ENCODE measurements at regions not wholly inside any gene's neighbourhood (a gene's known extent, or its start where the extent isn't known, plus 50 kb on each side); places are given as distances from the start of the nearest gene placed in this dataset.

DNA sequence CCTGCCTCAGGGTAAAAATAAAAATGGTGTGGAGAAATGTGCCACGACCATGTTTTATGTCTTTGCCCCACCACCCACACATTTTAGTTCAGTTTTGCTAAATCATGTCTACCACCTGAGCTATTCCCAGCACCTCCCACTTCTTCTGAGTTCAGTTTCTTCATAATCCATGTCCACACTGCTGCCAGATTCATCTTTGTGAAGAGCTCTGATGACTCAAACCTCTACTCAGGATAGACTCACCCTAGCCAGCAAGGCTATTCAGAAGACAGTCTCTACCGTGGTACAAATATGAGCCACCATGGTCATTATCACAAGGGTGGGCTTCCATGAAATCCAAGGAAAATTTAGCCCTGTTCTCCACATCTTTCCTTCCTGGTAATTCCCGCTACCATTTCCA lies 231.1 kb upstream of the PRKCQ start (continued):
- TF ChIP-seq TCF7L2 (IDR thresholded peaks at IDR 0.05; ENCODE audit: borderline replicate concordance, extremely low read depth, insufficient read depth, insufficient read length) (no peak), ELF1 (IDR thresholded peaks at IDR 0.05; ENCODE audit: borderline replicate concordance, low read depth) (no peak), RAD21 (IDR thresholded peaks at IDR 0.05; ENCODE audit: low read depth) (no peak), SIN3A (IDR thresholded peaks at IDR 0.05; ENCODE audit: low read depth) (no peak), POLR2AphosphoS5 (IDR thresholded peaks at IDR 0.05; ENCODE audit: low read depth, low read length) (no peak), MAX (IDR thresholded peaks at IDR 0.05) (no peak)

DNA sequence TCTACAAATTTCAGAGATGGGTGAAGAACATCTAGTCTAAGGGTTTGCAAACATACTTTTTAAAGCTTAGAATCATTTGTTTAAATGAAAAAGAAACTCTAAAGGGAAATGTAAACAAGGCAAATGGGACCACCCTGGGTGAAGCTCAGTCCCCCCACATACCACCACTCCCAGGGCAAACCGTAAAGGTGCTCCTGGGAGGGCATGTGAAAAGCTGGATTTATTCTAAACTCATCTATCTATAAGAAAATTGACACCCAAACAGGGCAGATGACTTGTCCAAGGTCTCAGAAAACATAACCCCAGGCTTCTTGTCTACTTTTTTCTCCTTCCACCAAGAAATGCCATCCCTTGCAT lies 223.3 kb upstream of the PRKCQ start:
- Histone ChIP-seq H3K9me3 (ENCODE audit: control insufficient read depth in 1 of 2, insufficient read depth in 1 of 2, low read depth in 1 of 2, low read length in 2 of 2) (no peaks in the 10 kb centered on the region), H4K20me1 (ENCODE audit: insufficient read depth) (no peaks in the 10 kb centered on the region), H3K79me2 (ENCODE audit: insufficient read depth, low read length) (no peaks in the 10 kb centered on the region), H2AFZ (ENCODE audit: low read depth, low read length, poor library complexity, severe bottlenecking) (no peak overlapping the region), H3K4me1 (ENCODE audit: control insufficient read depth in 1 of 2, insufficient read depth in 2 of 2, low read length in 2 of 2) (no peaks in the 10 kb centered on the region), H3K9me2 (ENCODE audit: insufficient read depth) (no peaks in the 10 kb centered on the region), H3K4me3 (replicated peaks in 1 of 2; ENCODE audit: low read depth in 1 of 2, low read length in 2 of 2) (no peak overlapping the region), H3K9ac (ENCODE audit: low read length) (no peak overlapping the region), H3K27me3 (ENCODE audit: insufficient read depth, low read length) (peaks cover 7% of the 10 kb centered on the region; the same call in 1 of the 2 replicates), H3K36me3 (ENCODE audit: control insufficient read depth in 1 of 2, insufficient read depth in 2 of 2, low read length in 2 of 2) (no peaks in the 10 kb centered on the region), H3K4me2 (ENCODE audit: low read length) (no peak overlapping the region), H3K27ac (ENCODE audit: low read depth, low read length) (no peak overlapping the region)
- ChIA-PET CTCF (no interaction called here), POLR2A (no interaction called here), RAD21 (ENCODE audit: low non-redundant PET in 1 of 2, low total read pairs in 2 of 2, uncharacterized antibody in 2 of 2, unreplicated experiment in 2 of 2) (no interaction called here)
- ATAC-seq (no peak), DNase-seq (ENCODE audit: low read depth, low spot score) (no peak)
- BruUV-seq (replicated peaks) = no TSS peak
- intact Hi-C loops (cut with micrococcal nuclease) = no loop called here
- no peak for TF ChIP-seq CTCF (IDR thresholded peaks at IDR 0.05 in 2 of 3, conservative IDR thresholded peaks at IDR 0.05 in 1 of 3; ENCODE audit: borderline replicate concordance in 1 of 3, insufficient read depth in 1 of 3, low read depth in 2 of 3, low read length in 2 of 3)
- TF ChIP-seq REST (IDR thresholded peaks at IDR 0.05; ENCODE audit: low read depth) = no peak

Measured in HCT116 (cell line).